ENCODE measurements at regions not wholly inside any gene's neighbourhood (a gene's known extent, or its start where the extent isn't known, plus 50 kb on each side); places are given as distances from the start of the nearest gene placed in this dataset.

GRCh38 chr10:10294881-10295529, 722.7 kb upstream of the CELF2 start:
- BruUV-seq (replicated peaks) = no TSS peak
- ChIA-PET POLR2A (no interaction called here), CTCF (no interaction called here), SMC1A (ENCODE audit: uncharacterized antibody, unreplicated experiment) (no interaction called here), RAD21 (ENCODE audit: unreplicated experiment) (no interaction called here)
- TF ChIP-seq ZNF24 (IDR thresholded peaks at IDR 0.05) (no peak), BHLHE40 (IDR thresholded peaks at IDR 0.05; ENCODE audit: borderline replicate concordance in 1 of 2, low read depth in 2 of 2, low read length in 1 of 2) (no peak), ZBTB33 (IDR thresholded peaks at IDR 0.05) (no peak), SIX5 (IDR thresholded peaks at IDR 0.05; ENCODE audit: low read depth, low read length, severe bottlenecking) (no peak), FOS (IDR thresholded peaks at IDR 0.05; ENCODE audit: borderline replicate concordance, extremely low read depth, insufficient read length) (no peak), SREBF2 (IDR thresholded peaks at IDR 0.05; ENCODE audit: low read length) (no peak)
- TF ChIP-seq, protein P1, sequence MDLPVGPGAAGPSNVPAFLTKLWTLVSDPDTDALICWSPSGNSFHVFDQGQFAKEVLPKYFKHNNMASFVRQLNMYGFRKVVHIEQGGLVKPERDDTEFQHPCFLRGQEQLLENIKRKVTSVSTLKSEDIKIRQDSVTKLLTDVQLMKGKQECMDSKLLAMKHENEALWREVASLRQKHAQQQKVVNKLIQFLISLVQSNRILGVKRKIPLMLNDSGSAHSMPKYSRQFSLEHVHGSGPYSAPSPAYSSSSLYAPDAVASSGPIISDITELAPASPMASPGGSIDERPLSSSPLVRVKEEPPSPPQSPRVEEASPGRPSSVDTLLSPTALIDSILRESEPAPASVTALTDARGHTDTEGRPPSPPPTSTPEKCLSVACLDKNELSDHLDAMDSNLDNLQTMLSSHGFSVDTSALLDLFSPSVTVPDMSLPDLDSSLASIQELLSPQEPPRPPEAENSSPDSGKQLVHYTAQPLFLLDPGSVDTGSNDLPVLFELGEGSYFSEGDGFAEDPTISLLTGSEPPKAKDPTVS (IDR thresholded peaks at IDR 0.05; ENCODE audit: low read depth, low read length) = no peak
- Histone ChIP-seq H3K9me3 (replicated peaks; ENCODE audit: control insufficient read depth, insufficient read depth, low read length) (no peaks in the 10 kb centered on the region), H3K4me1 (ENCODE audit: control insufficient read depth, insufficient read depth, low read length) (no peaks in the 10 kb centered on the region), H3K9ac (ENCODE audit: control insufficient read depth, insufficient read depth, low read length) (no peak overlapping the region), H4K20me1 (ENCODE audit: control insufficient read depth, insufficient read depth) (no peaks in the 10 kb centered on the region), H3K79me2 (ENCODE audit: control insufficient read depth, insufficient read depth, low read length) (no peaks in the 10 kb centered on the region), H3K36me3 (ENCODE audit: control insufficient read depth in 2 of 2, insufficient read depth in 2 of 2, low read length in 1 of 2) (no peaks in the 10 kb centered on the region), H3K27me3 (replicated peaks in 1 of 2; ENCODE audit: control insufficient read depth in 2 of 2, insufficient read depth in 2 of 2, low read length in 1 of 2) (no peaks in the 10 kb centered on the region), H3K27ac (ENCODE audit: control insufficient read depth, insufficient read depth) (no peak overlapping the region), H2AFZ (ENCODE audit: control insufficient read depth, low read depth, low read length) (no peak overlapping the region), H3K4me2 (ENCODE audit: control insufficient read depth, insufficient read depth) (no peak overlapping the region), H3K4me3 (no peak overlapping the region)
- in situ Hi-C loops (cut with MboI) (no loop called here), intact Hi-C loops (cut with micrococcal nuclease; ENCODE audit: unreplicated experiment) (no loop called here)
- no peak for FAIRE-seq
- ATAC-seq = no peak
- no peak for DNase-seq (ENCODE audit: low read depth, low spot score)
- WGBS (ENCODE audit: insufficient coverage, insufficient replicate concordance, low lambda C conversion rate, missing lambda C conversion rate) = 45% methylated on average over 29 of the region's 29 CpGs
